Calu3 (cell line): ENCODE measurements at regions not wholly inside any gene's neighbourhood (a gene's known extent, or its start where the extent isn't known, plus 50 kb on each side); places are given as distances from the start of the nearest gene placed in this dataset.

Experiments
- BruUV-seq: library from RNA; stranded (reverse); fragments of 400-500 nt; replicated peaks from 2 replicates; lab custom pipeline; 2021; lab: Mats Ljungman, UMichigan
- CTCF ChIA-PET: fragments of 300-600 bp; sonication (Branson Sonifier 250); formaldehyde crosslinking; loops from one replicate; lab custom pipeline; 2022; ENCODE audit warnings: antibody characterized with exemption; lab: Charles Lee
- DNase-seq: peaks from one replicate; pipeline ENCODE4 v3.0.0; 2022
- H3K27ac Mint-ChIP-seq: one replicate; pipeline ENCODE4 v1.8.0; 2022; ENCODE audit warnings: mixed read lengths; ENCODE audit not compliant: unreplicated experiment
- H3K27me3 Mint-ChIP-seq: one replicate; pipeline ENCODE4 v1.8.0; 2022; ENCODE audit warnings: mixed read lengths; ENCODE audit not compliant: unreplicated experiment
- H3K36me3 Mint-ChIP-seq: one replicate; pipeline ENCODE4 v1.8.0; 2022; ENCODE audit warnings: mild to moderate bottlenecking, moderate library complexity, mixed read lengths; ENCODE audit not compliant: insufficient read depth, unreplicated experiment
- H3K4me1 Mint-ChIP-seq: one replicate; pipeline ENCODE4 v1.8.0; 2022; ENCODE audit warnings: mild to moderate bottlenecking, low read depth, mixed read lengths; ENCODE audit not compliant: unreplicated experiment
- H3K4me3 Mint-ChIP-seq: one replicate; pipeline ENCODE4 v1.8.0; 2022; ENCODE audit warnings: mild to moderate bottlenecking, low read depth, moderate library complexity, mixed read lengths; ENCODE audit not compliant: unreplicated experiment
- H3K9me3 Mint-ChIP-seq: one replicate; pipeline ENCODE4 v1.8.0; 2022; ENCODE audit warnings: low read depth, mixed read lengths; ENCODE audit not compliant: unreplicated experiment
- CTCF ChIP-seq: fragments of 200-600 bp; IDR thresholded peaks from one replicate; pipeline ENCODE4 v1.8.0; 2022; ENCODE audit warnings: antibody characterized with exemption; ENCODE audit not compliant: unreplicated experiment
- intact Hi-C: fragments of 100-400 bp; cut with micrococcal nuclease; formaldehyde crosslinking; loops from one replicate; pipeline ENCODE4 v1.10.0; 2022; ENCODE audit not compliant: unreplicated experiment

DNA sequence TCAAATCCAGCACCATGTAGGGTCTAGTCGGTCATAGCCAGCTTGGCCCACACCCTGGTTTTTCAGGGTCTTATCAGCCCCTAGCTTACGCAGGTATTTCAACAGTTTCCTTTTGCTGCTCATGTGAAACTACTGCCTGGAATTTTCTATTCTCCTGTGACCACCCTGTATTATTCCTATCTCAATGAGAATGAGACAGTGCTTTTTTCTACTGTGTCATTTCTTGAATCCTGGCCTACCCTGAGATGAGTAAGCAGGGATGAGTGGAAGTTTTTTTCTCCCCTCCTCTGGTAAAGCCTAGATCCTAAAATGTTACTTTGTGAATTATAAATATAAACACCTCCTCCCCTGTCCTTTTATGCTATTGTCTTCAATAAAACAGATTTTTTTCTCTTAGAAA lies 62.7 kb upstream of the ARID2 start:
- no TSS peak for BruUV-seq
- DNase-seq: no peak
- Mint-ChIP-seq H3K27me3 (no peaks in the 10 kb centered on the region), H3K4me3 (no peak overlapping the region), H3K27ac (no peak overlapping the region), H3K9me3 (no peaks in the 10 kb centered on the region), H3K36me3 (no peaks in the 10 kb centered on the region), H3K4me1 (peaks cover 8% of the 10 kb centered on the region)
- CTCF ChIA-PET: no interaction called here
- intact Hi-C loops: no loop called here
- no peak for TF ChIP-seq CTCF

DNA sequence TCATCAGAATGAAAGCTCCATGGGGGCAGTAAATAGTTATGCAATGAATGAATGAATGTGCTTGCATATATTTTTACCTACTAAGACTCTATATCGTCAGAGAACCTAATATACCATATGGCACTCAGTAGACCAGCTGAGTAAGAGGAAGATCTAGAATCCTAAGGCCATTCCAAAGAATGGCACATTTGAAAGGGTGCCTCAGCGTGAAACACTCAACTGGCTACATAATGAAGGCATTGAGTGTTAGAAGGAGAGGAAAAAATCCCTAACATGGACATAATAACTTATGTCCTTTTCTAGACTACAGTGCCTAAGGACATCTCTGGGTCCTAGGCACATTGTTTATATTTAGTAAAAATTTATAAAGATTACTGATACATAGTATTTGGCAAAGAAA lies 61.7 kb upstream of the ARID2 start:
- intact Hi-C loops: no loop called here
- no peak overlapping the region for H3K4me3 Mint-ChIP-seq
- H3K27ac Mint-ChIP-seq: no peak overlapping the region
- peaks cover 8% of the 10 kb centered on the region for H3K4me1 Mint-ChIP-seq
- no peaks in the 10 kb centered on the region for H3K27me3 Mint-ChIP-seq
- no TSS peak for BruUV-seq
- CTCF ChIA-PET: no interaction called here
- no peak for TF ChIP-seq CTCF
- no peaks in the 10 kb centered on the region for H3K36me3 Mint-ChIP-seq
- no peak for DNase-seq
- H3K9me3 Mint-ChIP-seq: no peaks in the 10 kb centered on the region

DNA sequence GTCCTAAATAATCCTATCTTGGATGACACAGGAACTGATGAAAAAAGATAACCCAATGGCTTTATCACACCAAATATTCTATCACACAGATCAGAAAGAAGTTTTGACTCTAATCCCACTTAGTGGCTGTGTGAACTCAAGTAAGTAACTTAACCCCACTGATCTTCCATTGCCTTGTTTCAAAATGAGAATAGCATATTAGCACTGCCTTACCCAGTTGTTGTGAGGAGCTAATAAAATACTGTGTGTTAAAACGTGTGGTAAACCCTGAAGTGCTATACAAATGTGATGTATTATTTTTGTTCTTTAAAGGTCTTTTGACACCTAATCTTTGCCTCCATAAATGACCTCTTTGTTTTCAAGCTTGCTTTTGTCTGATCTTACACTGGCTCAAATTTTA lies 60.9 kb upstream of the ARID2 start:
- Mint-ChIP-seq H3K9me3 (no peaks in the 10 kb centered on the region), H3K36me3 (no peaks in the 10 kb centered on the region), H3K4me3 (no peak overlapping the region), H3K27ac (no peak overlapping the region), H3K27me3 (no peaks in the 10 kb centered on the region), H3K4me1 (peaks cover 8% of the 10 kb centered on the region)
- CTCF ChIA-PET: no interaction called here
- no peak for TF ChIP-seq CTCF
- no TSS peak for BruUV-seq
- no peak for DNase-seq
- intact Hi-C loops: no loop called here

DNA sequence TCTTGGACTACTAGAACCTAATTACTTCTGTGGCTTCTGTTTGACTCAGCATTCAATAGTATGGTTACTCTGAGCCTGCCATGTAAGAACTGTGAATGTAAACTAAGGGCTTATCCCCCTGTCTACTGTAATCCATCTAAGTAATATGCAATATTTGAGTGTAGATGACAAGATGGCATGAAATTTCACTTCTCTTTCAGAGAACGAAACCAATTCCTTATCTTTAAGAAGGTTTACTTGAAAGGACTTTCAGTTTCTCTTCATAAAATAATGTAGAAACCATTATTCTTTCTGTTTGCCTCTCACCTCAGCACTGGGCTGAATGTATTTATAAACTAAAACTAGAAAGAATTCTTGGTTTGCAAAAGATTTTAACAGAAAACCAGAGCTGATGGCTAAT lies 60.4 kb upstream of the ARID2 start:
- Mint-ChIP-seq H3K27me3 (no peaks in the 10 kb centered on the region), H3K9me3 (no peaks in the 10 kb centered on the region), H3K4me3 (no peak overlapping the region), H3K4me1 (peaks cover 8% of the 10 kb centered on the region), H3K36me3 (no peaks in the 10 kb centered on the region), H3K27ac (no peak overlapping the region)
- BruUV-seq: no TSS peak
- CTCF ChIA-PET: interaction anchor here (0.6 kb wide), 1 partner anchor 8 kb away, joined by 3 read pairs; no protein-coding TSS in a partner anchor
- DNase-seq: no peak
- intact Hi-C loops: no loop called here
- no peak for TF ChIP-seq CTCF
